HFFc6 (cell line): ENCODE measurements at regions not wholly inside any gene's neighbourhood (a gene's known extent, or its start where the extent isn't known, plus 50 kb on each side); places are given as distances from the start of the nearest gene placed in this dataset.

ENCODE experiments used
- DNase-seq: peaks from one replicate; pipeline ENCODE4 v3.0.0-alpha.2; 2018
- H3K27ac Mint-ChIP-seq: 2 replicates; pipeline ENCODE4 v1.8.0; 2020; ENCODE audit warnings: mild to moderate bottlenecking, mixed read lengths
- H3K27me3 Mint-ChIP-seq: 2 replicates; pipeline ENCODE4 v1.8.0; 2021; ENCODE audit warnings: mild to moderate bottlenecking, moderate library complexity, mixed read lengths; ENCODE audit not compliant: insufficient read depth
- H3K36me3 Mint-ChIP-seq: 2 replicates; pipeline ENCODE4 v1.8.0; 2021; ENCODE audit warnings: low read depth, mixed read lengths
- H3K4me1 Mint-ChIP-seq: 2 replicates; pipeline ENCODE4 v1.8.0; 2020; ENCODE audit warnings: low read depth, mixed read lengths
- H3K4me3 Mint-ChIP-seq: 2 replicates; pipeline ENCODE4 v1.8.0; 2020; ENCODE audit warnings: mild to moderate bottlenecking, moderate library complexity, mixed read lengths
- H3K9me3 Mint-ChIP-seq: 2 replicates; pipeline ENCODE4 v1.8.0; 2020; ENCODE audit warnings: mild to moderate bottlenecking, mixed read lengths
- TF ChIP-seq, protein P1 (sequence below): fragments of 200-600 bp; sonication (generic); IDR thresholded peaks from 2 replicates; pipeline ENCODE4 v1.5.0; 2021; ENCODE audit warnings: antibody characterized with exemption, mild to moderate bottlenecking

DNA sequence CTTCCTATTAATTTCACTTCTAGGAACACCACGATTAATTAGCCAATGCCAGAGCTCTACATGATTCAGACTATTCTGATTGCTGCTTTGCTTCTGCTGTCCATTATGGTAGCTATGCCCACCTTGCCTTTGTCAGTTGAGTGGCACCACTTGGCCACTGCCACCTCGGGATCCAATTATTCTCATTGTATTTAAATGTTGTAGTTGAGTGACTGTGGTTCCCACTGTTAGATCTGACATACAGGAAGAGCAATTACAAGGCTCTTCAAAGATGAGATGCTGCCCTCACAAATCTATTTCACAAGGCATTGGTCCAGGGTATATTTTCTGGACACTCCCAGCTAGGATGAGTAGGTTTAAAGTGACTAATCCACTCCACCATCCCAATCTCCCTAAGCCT is 864.5 kb upstream of the EDIL3 start:
- H3K27me3 Mint-ChIP-seq = no peaks in the 10 kb centered on the region; the same call in 1 of the 2 replicates
- no peak for DNase-seq
- TF ChIP-seq, protein P1, sequence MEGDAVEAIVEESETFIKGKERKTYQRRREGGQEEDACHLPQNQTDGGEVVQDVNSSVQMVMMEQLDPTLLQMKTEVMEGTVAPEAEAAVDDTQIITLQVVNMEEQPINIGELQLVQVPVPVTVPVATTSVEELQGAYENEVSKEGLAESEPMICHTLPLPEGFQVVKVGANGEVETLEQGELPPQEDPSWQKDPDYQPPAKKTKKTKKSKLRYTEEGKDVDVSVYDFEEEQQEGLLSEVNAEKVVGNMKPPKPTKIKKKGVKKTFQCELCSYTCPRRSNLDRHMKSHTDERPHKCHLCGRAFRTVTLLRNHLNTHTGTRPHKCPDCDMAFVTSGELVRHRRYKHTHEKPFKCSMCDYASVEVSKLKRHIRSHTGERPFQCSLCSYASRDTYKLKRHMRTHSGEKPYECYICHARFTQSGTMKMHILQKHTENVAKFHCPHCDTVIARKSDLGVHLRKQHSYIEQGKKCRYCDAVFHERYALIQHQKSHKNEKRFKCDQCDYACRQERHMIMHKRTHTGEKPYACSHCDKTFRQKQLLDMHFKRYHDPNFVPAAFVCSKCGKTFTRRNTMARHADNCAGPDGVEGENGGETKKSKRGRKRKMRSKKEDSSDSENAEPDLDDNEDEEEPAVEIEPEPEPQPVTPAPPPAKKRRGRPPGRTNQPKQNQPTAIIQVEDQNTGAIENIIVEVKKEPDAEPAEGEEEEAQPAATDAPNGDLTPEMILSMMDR = no peak
- H3K27ac Mint-ChIP-seq = no peak overlapping the region
- no peaks in the 10 kb centered on the region for H3K36me3 Mint-ChIP-seq
- no peaks in the 10 kb centered on the region for H3K4me1 Mint-ChIP-seq
- H3K9me3 Mint-ChIP-seq = peaks cover 55% of the 10 kb centered on the region
- H3K4me3 Mint-ChIP-seq = no peak overlapping the region

DNA sequence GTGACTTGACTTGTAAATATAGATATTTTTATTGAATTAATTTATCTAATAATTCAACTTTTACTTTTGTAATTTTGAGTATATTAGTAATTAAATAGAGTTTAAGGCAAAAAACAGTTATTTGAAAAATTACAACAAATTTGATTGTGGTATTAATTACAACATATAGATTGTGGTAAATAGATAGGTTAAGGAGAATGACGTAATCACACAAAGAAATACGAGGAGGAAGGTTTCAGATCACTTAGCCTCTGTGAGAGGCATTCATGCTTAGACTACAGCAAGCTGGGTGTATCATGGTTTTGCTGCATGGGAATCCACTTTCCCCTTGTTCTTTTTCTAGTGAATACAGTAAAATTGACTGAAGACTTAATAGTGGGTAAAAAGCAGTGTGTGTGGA is 878.4 kb upstream of the EDIL3 start:
- Mint-ChIP-seq H3K27ac (no peak overlapping the region), H3K36me3 (no peaks in the 10 kb centered on the region), H3K9me3 (peaks cover 19% of the 10 kb centered on the region), H3K4me1 (no peaks in the 10 kb centered on the region), H3K27me3 (no peaks in the 10 kb centered on the region), H3K4me3 (no peak overlapping the region)
- DNase-seq = no peak
- TF ChIP-seq, protein P1 = no peak

DNA sequence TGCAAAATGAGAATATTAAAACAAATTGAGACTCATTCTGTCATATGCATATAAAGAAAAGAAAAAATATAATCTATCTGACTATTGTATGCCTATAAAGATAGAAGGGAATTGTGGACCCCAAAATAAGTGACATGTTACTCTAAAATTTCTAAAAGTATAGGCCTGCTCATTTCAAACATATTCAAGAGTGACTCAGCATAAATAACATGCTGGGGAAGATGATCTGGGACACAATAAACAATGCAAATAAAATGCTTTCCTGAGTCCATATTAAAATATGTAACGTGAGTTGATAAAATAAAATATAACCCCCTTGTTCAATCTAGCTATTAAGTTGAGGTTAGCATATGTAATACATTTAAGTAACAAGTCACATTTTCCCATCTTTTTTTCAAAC is 882.0 kb upstream of the EDIL3 start:
- no peak for DNase-seq
- no peaks in the 10 kb centered on the region for H3K27me3 Mint-ChIP-seq
- H3K36me3 Mint-ChIP-seq = peaks cover 4% of the 10 kb centered on the region; the same call in 1 of the 2 replicates
- H3K4me1 Mint-ChIP-seq = no peaks in the 10 kb centered on the region
- H3K9me3 Mint-ChIP-seq = peaks cover 17% of the 10 kb centered on the region
- TF ChIP-seq, protein P1 = no peak
- no peak overlapping the region for H3K4me3 Mint-ChIP-seq
- H3K27ac Mint-ChIP-seq = no peak overlapping the region

DNA sequence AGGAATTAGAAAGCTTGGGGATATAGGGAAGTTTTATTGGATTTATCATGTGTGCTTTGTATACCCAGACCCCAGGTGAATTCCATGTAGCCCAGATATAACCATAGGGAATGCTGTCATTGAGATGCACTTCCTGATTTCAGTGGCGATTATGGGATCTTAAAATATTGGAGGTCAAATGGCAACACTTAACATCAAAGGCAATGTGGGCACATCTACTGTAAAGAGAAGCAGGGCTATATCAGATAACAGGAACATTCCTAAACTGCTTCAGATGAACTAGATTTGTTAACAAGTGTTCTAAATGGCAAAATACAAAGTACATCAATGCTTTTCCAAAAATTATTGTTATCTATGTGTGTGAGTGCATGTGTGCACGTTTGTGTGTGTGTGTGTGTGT is 883.5 kb upstream of the EDIL3 start:
- Mint-ChIP-seq H3K27me3 (no peaks in the 10 kb centered on the region), H3K9me3 (peaks cover 15% of the 10 kb centered on the region), H3K4me1 (no peaks in the 10 kb centered on the region), H3K27ac (no peak overlapping the region), H3K4me3 (no peak overlapping the region), H3K36me3 (peaks cover 4% of the 10 kb centered on the region; the same call in 1 of the 2 replicates)
- no peak for DNase-seq
- TF ChIP-seq, protein P1 = no peak

DNA sequence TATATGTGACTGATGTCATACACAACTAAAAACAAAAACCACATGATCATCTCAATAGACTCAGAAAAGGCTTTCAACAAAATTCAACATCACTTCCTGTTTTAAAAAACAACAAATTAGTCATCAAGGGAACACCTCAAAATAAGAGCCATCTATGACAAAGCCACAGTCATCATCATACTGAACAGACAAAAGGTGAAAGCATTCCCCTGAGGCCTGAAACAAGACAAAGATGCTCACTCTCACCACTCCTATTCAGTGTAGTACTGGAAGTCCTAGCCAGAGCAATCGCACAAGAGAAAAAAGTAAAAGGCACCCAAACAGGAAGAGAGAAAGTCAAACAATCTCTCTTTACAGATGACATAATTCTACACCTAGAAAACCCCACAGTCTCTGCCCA is 893.5 kb upstream of the EDIL3 start:
- Mint-ChIP-seq H3K36me3 (no peaks in the 10 kb centered on the region), H3K4me1 (no peaks in the 10 kb centered on the region), H3K27ac (no peak overlapping the region), H3K9me3 (peaks cover 38% of the 10 kb centered on the region), H3K27me3 (no peaks in the 10 kb centered on the region), H3K4me3 (no peak overlapping the region)
- TF ChIP-seq, protein P1 = no peak
- DNase-seq = no peak

DNA sequence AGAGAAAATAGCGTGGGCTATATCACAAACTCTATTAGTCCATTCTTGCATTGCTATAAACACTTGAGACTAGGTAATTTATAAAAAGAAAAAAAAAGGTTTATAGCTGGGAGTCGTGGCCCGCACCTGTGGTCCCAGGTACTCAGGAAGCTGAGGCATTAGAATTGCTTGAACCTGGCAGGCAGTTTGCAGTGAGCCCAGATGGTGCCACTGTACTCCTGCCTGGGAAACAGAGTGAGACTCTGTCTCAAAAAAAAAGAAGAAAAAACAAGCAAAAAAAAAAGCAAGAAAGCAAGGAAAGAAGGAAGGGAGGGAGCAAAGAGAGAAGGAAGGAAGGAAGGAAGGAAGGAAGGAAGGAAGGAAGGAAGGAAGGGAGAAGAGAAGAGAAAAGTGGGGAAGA is 904.2 kb upstream of the EDIL3 start:
- Mint-ChIP-seq H3K4me1 (no peaks in the 10 kb centered on the region), H3K9me3 (peaks cover 23% of the 10 kb centered on the region), H3K4me3 (no peak overlapping the region), H3K27me3 (no peaks in the 10 kb centered on the region; the same call in 1 of the 2 replicates), H3K27ac (no peak overlapping the region), H3K36me3 (no peaks in the 10 kb centered on the region)
- DNase-seq = no peak
- TF ChIP-seq, protein P1 = no peak
